B cell (primary cell): ENCODE measurements at regions not wholly inside any gene's neighbourhood (a gene's known extent, or its start where the extent isn't known, plus 50 kb on each side); places are given as distances from the start of the nearest gene placed in this dataset.

Source experiments
- ATAC-seq: fragments of 200-7000 bp; cut with Tn5 transposase; one replicate; pipeline ENCODE4 v1.10.0; 2021; ENCODE audit warnings: low read depth, mild to moderate bottlenecking, moderate number of reproducible peaks, moderate library complexity
- CTCF ChIA-PET: fragments of 350-600 bp; sonication (Branson Sonifier 250); formaldehyde crosslinking; loops from one replicate; lab custom pipeline; 2021; ENCODE audit warnings: antibody characterized with exemption, inconsistent platforms; lab: Charles Lee
- POLR2A ChIA-PET: fragments of 350-600 bp; sonication (Branson Sonifier 250); formaldehyde crosslinking; loops from one replicate; lab custom pipeline; 2021; ENCODE audit warnings: antibody characterized with exemption; lab: Charles Lee
- DNase-seq: peaks from one replicate; pipeline ENCODE4 v3.0.0; 2013
- H2AFZ ChIP-seq: 2 replicates; pipeline ENCODE4 v1.6.1; 2012; ENCODE audit warnings: mild to moderate bottlenecking, low read depth, low read length; ENCODE audit not compliant: insufficient read depth, poor library complexity, severe bottlenecking
- H3K27ac ChIP-seq, 2 donors: 1 replicate in 1 of 2; 2 replicates in 1 of 2; pipeline ENCODE4 v1.5.1; 2012 to 2013; ENCODE audit warnings: low read length in 2 of 2, mild to moderate bottlenecking in 2 of 2, moderate library complexity in 1 of 2
- H3K27me3 ChIP-seq, 4 experiments: fragments of 200-600 bp in 1 of 4; sonication (generic) in 1 of 4; replicated peaks in 1 of 4; 1 replicate in 2 of 4; 2 replicates in 2 of 4; pipeline versions ENCODE4 v1.6.1 to v1.7.0; 2013 to 2016; ENCODE audit warnings: low read length in 3 of 4, mild to moderate bottlenecking in 2 of 4, mixed read lengths in 1 of 4, moderate library complexity in 1 of 4; ENCODE audit not compliant: insufficient read depth in 4 of 4, control insufficient read depth in 3 of 4; ENCODE audit errors: control extremely low read depth in 1 of 4
- H3K36me3 ChIP-seq, 2 experiments: replicated peaks in 1 of 2; 1 replicate in 1 of 2; 2 replicates in 1 of 2; pipeline versions ENCODE4 v1.6.1 to v1.7.1; 2013; ENCODE audit warnings: low read length in 1 of 2; ENCODE audit not compliant: insufficient read depth in 2 of 2, control insufficient read depth in 1 of 2; ENCODE audit errors: control extremely low read depth in 1 of 2, extremely low read depth in 1 of 2
- H3K4me1 ChIP-seq, 2 donors: fragments of 200-600 bp in 1 of 2; sonication (generic) in 1 of 2; 1 replicate in 1 of 2; 2 replicates in 1 of 2; pipeline versions ENCODE4 v1.5.1 to v1.6.1; 2013 to 2017; ENCODE audit warnings: low read length in 2 of 2; ENCODE audit not compliant: control insufficient read depth in 2 of 2, insufficient read depth in 2 of 2
- H3K4me2 ChIP-seq: replicated peaks from 2 replicates; pipeline ENCODE3; 2012; ENCODE audit warnings: mild to moderate bottlenecking, low read depth, low read length; ENCODE audit not compliant: poor library complexity, severe bottlenecking
- H3K4me3 ChIP-seq, 5 experiments: fragments of 200-600 bp in 1 of 5; sonication (generic) in 1 of 5; 1 replicate in 3 of 5; 2 replicates in 2 of 5; pipeline versions ENCODE4 v1.5.1 to v1.7.0; 2011 to 2016; ENCODE audit warnings: low read length in 4 of 5, mild to moderate bottlenecking in 4 of 5, low read depth in 2 of 5, control low read depth in 1 of 5, moderate library complexity in 1 of 5; ENCODE audit not compliant: insufficient read depth in 1 of 5; ENCODE audit errors: control extremely low read depth in 1 of 5, extremely low read depth in 1 of 5
- H3K79me2 ChIP-seq: fragments of 200-600 bp; sonication (generic); one replicate; pipeline ENCODE4 v1.6.0; 2016; ENCODE audit warnings: low read length; ENCODE audit not compliant: control insufficient read depth, insufficient read depth
- H3K9ac ChIP-seq: fragments of 200-600 bp; sonication (generic); 2 replicates; pipeline ENCODE4 v1.6.1; 2017; ENCODE audit warnings: mild to moderate bottlenecking, low read length, moderate library complexity
- H3K9me3 ChIP-seq, 3 donors: one replicate each; pipeline versions ENCODE4 v1.6.1 to v1.7.1; 2013; ENCODE audit warnings: low read length in 2 of 3; ENCODE audit not compliant: control insufficient read depth in 2 of 3, insufficient read depth in 1 of 3; ENCODE audit errors: control extremely low read depth in 1 of 3
- H4K20me1 ChIP-seq: 2 replicates; pipeline ENCODE4 v1.6.0; 2012; ENCODE audit warnings: mild to moderate bottlenecking, low read length; ENCODE audit not compliant: insufficient read depth, control insufficient read depth, poor library complexity, severe bottlenecking
- H3K27ac Mint-ChIP-seq: one replicate; pipeline ENCODE4 v1.8.0; 2021; ENCODE audit warnings: mixed read lengths
- H3K27me3 Mint-ChIP-seq: one replicate; pipeline ENCODE4 v1.8.0; 2021; ENCODE audit warnings: mixed read lengths
- H3K4me1 Mint-ChIP-seq: one replicate; pipeline ENCODE4 v1.8.0; 2021; ENCODE audit warnings: mixed read lengths
- H3K4me3 Mint-ChIP-seq: one replicate; pipeline ENCODE4 v1.8.0; 2021; ENCODE audit warnings: mixed read lengths
- H3K9me3 Mint-ChIP-seq: one replicate; pipeline ENCODE4 v1.8.0; 2022; ENCODE audit warnings: mixed read lengths; ENCODE audit not compliant: insufficient read depth
- CTCF ChIP-seq: fragments of 200-600 bp; IDR thresholded peaks from one replicate; pipeline ENCODE4 v1.8.0; 2022; ENCODE audit warnings: antibody characterized with exemption, mild to moderate bottlenecking
- EZH2 ChIP-seq: IDR thresholded peaks from 2 replicates; pipeline ENCODE4 v1.6.1; 2012; ENCODE audit warnings: borderline replicate concordance, low read depth, mild to moderate bottlenecking, moderate library complexity, low read length; ENCODE audit not compliant: insufficient read depth, poor library complexity, severe bottlenecking
- WGBS: methylation state at CpG from one replicate; pipeline ENCODE4 v1.1.5; 2013; ENCODE audit warnings: missing lambda C conversion rate; ENCODE audit not compliant: insufficient coverage; 5-methylcytosine and 5-hydroxymethylcytosine counted together
- intact Hi-C: fragments of 100-400 bp; cut with micrococcal nuclease; formaldehyde crosslinking; loops from one replicate; pipeline ENCODE4 v1.10.0; 2022

DNA sequence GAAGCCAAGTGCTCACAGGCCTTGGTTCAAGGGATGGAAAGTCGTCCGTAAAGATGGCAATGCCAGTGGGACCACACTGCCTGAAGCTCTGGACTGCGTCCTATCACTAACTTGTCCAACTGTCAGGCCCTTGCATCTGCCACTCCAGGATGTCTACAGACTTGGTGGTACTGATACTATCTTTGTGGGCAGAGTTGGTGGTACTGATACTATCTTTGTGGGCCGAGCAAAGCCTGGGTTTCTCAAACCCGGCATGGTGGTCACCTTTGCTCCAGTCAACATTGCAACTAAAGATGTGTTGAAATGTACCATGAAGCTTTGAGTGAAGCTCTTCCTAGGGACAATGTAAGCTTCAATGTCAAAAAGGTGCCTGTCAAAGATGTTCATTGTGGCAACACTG is 128.4 kb upstream of the SEL1L start:
- Histone ChIP-seq H3K9me3 (peaks cover 0 to 4% (median 0%) of the 10 kb centered on the region in 3 donors), H3K27me3 (no peaks in the 10 kb centered on the region), H3K4me1 (no peaks in the 10 kb centered on the region), H3K27ac (no peak overlapping the region), H3K4me2 (no peak overlapping the region), H2AFZ (no peak overlapping the region), H4K20me1 (no peaks in the 10 kb centered on the region), H3K79me2 (no peaks in the 10 kb centered on the region), H3K4me3 (no peak overlapping the region), H3K9ac (no peak overlapping the region), H3K36me3 (no peaks in the 10 kb centered on the region)
- no peak for ATAC-seq
- Mint-ChIP-seq H3K27ac (no peak overlapping the region), H3K9me3 (no peaks in the 10 kb centered on the region), H3K4me3 (no peak overlapping the region), H3K4me1 (no peaks in the 10 kb centered on the region), H3K27me3 (no peaks in the 10 kb centered on the region)
- 64% methylated on average over 5 of the region's 5 CpGs for WGBS
- ChIA-PET POLR2A (no interaction called here), CTCF (no interaction called here)
- no peak for TF ChIP-seq CTCF
- TF ChIP-seq EZH2 = no peak
- DNase-seq = no peak
- intact Hi-C loops = no loop called here

GRCh38 chr14:81662570-81663197 is 129.0 kb upstream of the SEL1L start:
- Mint-ChIP-seq H3K4me3 (no peak overlapping the region), H3K27ac (no peak overlapping the region), H3K9me3 (no peaks in the 10 kb centered on the region), H3K27me3 (no peaks in the 10 kb centered on the region), H3K4me1 (no peaks in the 10 kb centered on the region)
- Histone ChIP-seq H3K4me2 (no peak overlapping the region), H2AFZ (no peak overlapping the region), H4K20me1 (no peaks in the 10 kb centered on the region), H3K36me3 (no peaks in the 10 kb centered on the region), H3K9me3 (peaks cover 0 to 4% (median 0%) of the 10 kb centered on the region in 3 donors), H3K9ac (no peak overlapping the region), H3K27ac (no peak overlapping the region), H3K4me3 (no peak overlapping the region), H3K4me1 (no peaks in the 10 kb centered on the region), H3K27me3 (no peaks in the 10 kb centered on the region), H3K79me2 (no peaks in the 10 kb centered on the region)
- ChIA-PET POLR2A (no interaction called here), CTCF (no interaction called here)
- no peak for TF ChIP-seq CTCF
- no peak for TF ChIP-seq EZH2
- 75% methylated on average over 1 of the region's 2 CpGs for WGBS
- no peak for ATAC-seq
- no peak for DNase-seq
- intact Hi-C loops = no loop called here
